Skeletal muscle satellite cell (primary cell): ENCODE measurements at regions not wholly inside any gene's neighbourhood (a gene's known extent, or its start where the extent isn't known, plus 50 kb on each side); places are given as distances from the start of the nearest gene placed in this dataset.
"Not testable (repeated sequence)": the region's sequence is repeated elsewhere in the genome, so short reads cannot be mapped to it uniquely, and the experiment has no call there.

ENCODE experiments used
- H3K27me3 ChIP-seq: 2 replicates; pipeline ENCODE4 v1.7.0; 2013; ENCODE audit warnings: low read length; ENCODE audit not compliant: control insufficient read depth, insufficient read depth
- H3K36me3 ChIP-seq: 2 replicates; pipeline ENCODE4 v1.7.0; 2013; ENCODE audit warnings: mild to moderate bottlenecking, control low read depth, low read length; ENCODE audit not compliant: insufficient read depth
- H3K4me1 ChIP-seq: 2 replicates; pipeline ENCODE4 v1.7.0; 2013; ENCODE audit warnings: low read length; ENCODE audit not compliant: control insufficient read depth, insufficient read depth
- H3K4me2 ChIP-seq: 2 replicates; pipeline ENCODE4 v1.7.0; 2013; ENCODE audit warnings: mild to moderate bottlenecking, low read length
- H3K4me3 ChIP-seq: 2 replicates; pipeline ENCODE4 v1.7.0; 2013; ENCODE audit warnings: low read length
- H3K9ac ChIP-seq: 2 replicates; pipeline ENCODE4 v1.7.0; 2013; ENCODE audit warnings: mild to moderate bottlenecking, low read depth, low read length, moderate library complexity
- H3K9me3 ChIP-seq: replicated peaks from 2 replicates; pipeline ENCODE4 v1.7.0; 2013; ENCODE audit warnings: mild to moderate bottlenecking, control low read depth, low read length

GRCh38 chr5:110872963-110873362 is 134.2 kb downstream of the SLC25A46 start:
- H3K36me3 ChIP-seq, result no peaks in the 10 kb centered on the region
- no peak overlapping the region for H3K4me2 ChIP-seq
- H3K27me3 ChIP-seq, result no peaks in the 10 kb centered on the region
- H3K4me3 ChIP-seq, result no peak overlapping the region
- no peaks in the 10 kb centered on the region for H3K4me1 ChIP-seq
- H3K9ac ChIP-seq, result no peak overlapping the region
- H3K9me3 ChIP-seq, result no peaks in the 10 kb centered on the region

- Histone ChIP-seq H3K4me3 (no peak overlapping the region), H3K9ac (no peak overlapping the region), H3K27me3 (no peaks in the 10 kb centered on the region), H3K4me2 (no peak overlapping the region), H3K4me1 (no peaks in the 10 kb centered on the region), H3K36me3 (no peaks in the 10 kb centered on the region), H3K9me3 (no peaks in the 10 kb centered on the region)
Observed at GRCh38 chr5:110873773-110874437, 135.1 kb downstream of the SLC25A46 start.

GRCh38 chr5:110875115-110875514 is 136.3 kb downstream of the SLC25A46 start:
- not testable (repeated sequence) for H3K4me2 ChIP-seq, H3K9me3 ChIP-seq, H3K4me1 ChIP-seq

GRCh38 chr5:110878115-110878514 is 139.3 kb downstream of the SLC25A46 start:
- H3K36me3 ChIP-seq, result no peaks in the 10 kb centered on the region
- no peaks in the 10 kb centered on the region for H3K9me3 ChIP-seq
- H3K4me2 ChIP-seq, result no peak overlapping the region
- H3K27me3 ChIP-seq, result no peaks in the 10 kb centered on the region
- H3K4me1 ChIP-seq, result peaks cover 8% of the 10 kb centered on the region
- no peak overlapping the region for H3K9ac ChIP-seq
- H3K4me3 ChIP-seq, result no peak overlapping the region

More at GRCh38 chr5:110875115-110875514, 136.3 kb downstream of the SLC25A46 start:
- H3K27me3 ChIP-seq, H3K9ac ChIP-seq, H3K4me3 ChIP-seq, H3K36me3 ChIP-seq: not testable (repeated sequence)

GRCh38 chr5:110879675-110880074 is 140.9 kb downstream of the SLC25A46 start:
- Histone ChIP-seq H3K36me3 (no peaks in the 10 kb centered on the region), H3K9ac (no peak overlapping the region), H3K4me1 (peaks cover 14% of the 10 kb centered on the region), H3K4me2 (no peak overlapping the region), H3K4me3 (no peak overlapping the region), H3K27me3 (no peaks in the 10 kb centered on the region), H3K9me3 (no peaks in the 10 kb centered on the region)

DNA sequence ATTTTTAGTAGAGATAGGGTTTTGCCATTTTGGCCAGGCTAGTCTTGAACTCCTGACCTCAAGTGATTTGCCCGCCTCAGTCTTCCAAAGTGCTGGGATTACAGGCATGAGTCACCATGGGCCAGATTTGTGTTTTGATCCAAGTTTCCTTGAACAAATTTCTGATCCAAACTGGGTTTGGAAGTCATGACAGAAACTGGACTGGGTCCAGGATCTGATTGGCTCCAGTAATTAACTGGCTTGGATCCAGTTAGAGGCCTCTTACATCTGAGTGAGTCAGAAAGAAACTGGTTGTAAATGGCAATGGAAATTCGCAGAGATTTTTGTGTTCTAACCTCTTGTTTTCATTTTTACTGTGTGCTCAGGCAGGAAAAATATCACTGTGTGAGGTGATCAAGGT is 141.6 kb downstream of the SLC25A46 start:
- H3K4me3 ChIP-seq, result no peak overlapping the region

GRCh38 chr5:110884005-110884404 is 145.2 kb downstream of the SLC25A46 start:
- Histone ChIP-seq H3K9me3 (peaks cover 3% of the 10 kb centered on the region), H3K27me3 (no peaks in the 10 kb centered on the region), H3K36me3 (no peaks in the 10 kb centered on the region), H3K4me1 (peaks cover 15% of the 10 kb centered on the region), H3K4me2 (peak overlapping the region; percentile 51), H3K9ac (no peak overlapping the region), H3K4me3 (no peak overlapping the region)

More for the DNA sequence above, 141.6 kb downstream of the SLC25A46 start:
- no peaks in the 10 kb centered on the region for H3K9me3 ChIP-seq
- H3K27me3 ChIP-seq, result no peaks in the 10 kb centered on the region
- H3K4me1 ChIP-seq, result peaks cover 15% of the 10 kb centered on the region
- H3K9ac ChIP-seq, result no peak overlapping the region
- H3K36me3 ChIP-seq, result no peaks in the 10 kb centered on the region
- peak overlapping the region; percentile 11 for H3K4me2 ChIP-seq

DNA sequence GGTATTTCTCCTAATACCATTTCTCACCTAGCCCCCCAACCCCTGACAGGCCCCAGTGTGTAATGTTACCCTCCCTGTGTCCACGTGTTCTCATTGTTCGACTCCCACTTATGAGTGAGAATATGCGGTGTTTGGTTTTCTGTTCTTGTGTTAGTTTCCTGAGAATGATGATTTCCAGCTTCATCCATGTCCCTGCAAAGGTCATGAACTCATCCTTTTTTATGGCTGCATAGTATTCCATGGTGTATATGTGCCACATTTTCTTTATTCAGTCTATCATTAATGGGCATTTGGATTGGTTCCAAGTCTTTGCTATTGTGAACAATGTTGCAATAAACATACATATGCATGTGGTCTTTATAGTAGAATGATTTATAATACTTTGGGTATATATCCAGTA is 148.4 kb downstream of the SLC25A46 start:
- not testable (repeated sequence) for H3K9me3 ChIP-seq, H3K4me2 ChIP-seq, H3K9ac ChIP-seq, H3K4me3 ChIP-seq, H3K27me3 ChIP-seq, H3K4me1 ChIP-seq, H3K36me3 ChIP-seq

GRCh38 chr5:110893854-110894483 is 155.2 kb downstream of the SLC25A46 start:
- not testable (repeated sequence) for H3K9me3 ChIP-seq, H3K4me3 ChIP-seq, H3K9ac ChIP-seq, H3K4me2 ChIP-seq, H3K27me3 ChIP-seq, H3K36me3 ChIP-seq
- H3K4me1 ChIP-seq, result peaks cover 21% of the 10 kb centered on the region

DNA sequence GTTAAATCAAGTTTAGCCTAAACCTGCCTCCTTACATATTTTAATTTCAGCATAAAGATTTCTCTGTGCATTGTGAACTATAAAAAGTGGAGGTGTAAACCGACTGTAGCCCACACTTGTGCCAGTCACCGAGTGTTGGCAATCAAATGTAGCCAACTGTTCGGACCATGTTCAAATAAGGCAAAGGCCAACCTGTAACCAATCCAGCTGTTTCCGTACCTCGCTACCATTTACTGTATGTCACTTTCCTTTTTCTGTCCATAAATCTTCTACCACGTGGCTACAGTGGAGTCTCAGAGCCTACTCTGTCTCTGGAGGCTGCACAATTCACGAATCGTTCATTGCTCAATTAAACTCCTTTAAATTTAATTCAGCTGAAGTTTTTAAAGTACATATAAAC is 156.0 kb downstream of the SLC25A46 start:
- Histone ChIP-seq H3K27me3 (no peaks in the 10 kb centered on the region), H3K9ac (no peak overlapping the region), H3K9me3 (no peaks in the 10 kb centered on the region), H3K36me3 (no peaks in the 10 kb centered on the region), H3K4me2 (no peak overlapping the region), H3K4me1 (peaks cover 29% of the 10 kb centered on the region), H3K4me3 (no peak overlapping the region)

DNA sequence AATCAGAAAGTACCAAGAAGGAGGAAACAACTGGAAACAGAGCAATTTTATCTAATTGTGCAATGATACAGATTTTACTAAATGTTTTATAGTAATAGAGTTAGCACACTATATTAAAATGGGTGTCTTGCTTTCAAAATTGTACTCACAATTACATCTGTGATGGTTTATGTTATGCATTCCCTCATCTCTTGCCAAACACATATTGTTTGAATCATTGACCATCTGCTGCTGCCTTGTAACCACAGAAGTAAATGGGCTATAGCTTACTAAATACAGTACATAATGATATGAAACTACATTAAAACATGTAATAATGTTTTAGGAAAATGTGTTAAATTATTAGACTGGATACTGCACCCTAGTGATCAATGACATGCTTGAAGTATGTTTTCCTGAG is 158.1 kb downstream of the SLC25A46 start:
- H3K36me3 ChIP-seq, result no peaks in the 10 kb centered on the region
- peak overlapping the region; percentile 39 for H3K9ac ChIP-seq
- H3K4me1 ChIP-seq, result peaks cover 45% of the 10 kb centered on the region
- no peaks in the 10 kb centered on the region for H3K27me3 ChIP-seq
- H3K4me2 ChIP-seq, result peak overlapping the region; percentile 36
- no peak overlapping the region for H3K4me3 ChIP-seq
- H3K9me3 ChIP-seq, result no peaks in the 10 kb centered on the region
